ENCODE measurements at regions not wholly inside any gene's neighbourhood (a gene's known extent, or its start where the extent isn't known, plus 50 kb on each side); places are given as distances from the start of the nearest gene placed in this dataset.

- TF ChIP-seq CTCF (IDR thresholded peaks at IDR 0.05; ENCODE audit: low read length) (peak; percentile 11; the same call in 1 of the 2 replicates), EZH2 (IDR thresholded peaks at IDR 0.05; ENCODE audit: borderline replicate concordance, low read length) (no peak)
Observed at GRCh38 chr9:4386819-4387218, 87.0 kb upstream of the GLIS3 start.

Measured in OCI-LY1 (cell line).